Neural cell (in vitro differentiated cells): ENCODE measurements at regions not wholly inside any gene's neighbourhood (a gene's known extent, or its start where the extent isn't known, plus 50 kb on each side); places are given as distances from the start of the nearest gene placed in this dataset.
A peak's percentile ranks its signal among the peaks of the same experiment; 100 is the strongest.

Experiments
- H2AFZ ChIP-seq: fragments of 200-600, 300-800 bp; sonication (generic), shearing (Covaris generic); 2 replicates; pipeline ENCODE4 v1.6.0; 2014; ENCODE audit warnings: low read depth, mild to moderate bottlenecking, antibody characterized with exemption, low read length, moderate library complexity
- H3F3A ChIP-seq: fragments of 200-600 bp; shearing (Covaris generic); 2 replicates; pipeline ENCODE4 v1.6.1; 2016; ENCODE audit warnings: mild to moderate bottlenecking, moderate library complexity, mixed read lengths, antibody characterized with exemption, low read length; ENCODE audit not compliant: insufficient read depth, poor library complexity, severe bottlenecking
- H3K27ac ChIP-seq: fragments of 200-600, 300-800 bp; sonication (generic), shearing (Covaris generic); 2 replicates; pipeline ENCODE4 v1.5.1; 2014; ENCODE audit warnings: mild to moderate bottlenecking, low read length, moderate library complexity
- H3K27me3 ChIP-seq: fragments of 300-800, 200-600 bp; sonication (generic), shearing (Covaris generic); 2 replicates; pipeline ENCODE4 v1.6.0; 2014; ENCODE audit warnings: mild to moderate bottlenecking, low read depth, low read length, moderate library complexity; ENCODE audit not compliant: insufficient read depth
- H3K36me3 ChIP-seq: fragments of 300-800, 200-600 bp; sonication (generic), shearing (Covaris generic); 2 replicates; pipeline ENCODE4 v1.5.1; 2014; ENCODE audit warnings: mild to moderate bottlenecking, antibody characterized with exemption, low read length, moderate library complexity; ENCODE audit not compliant: insufficient read depth
- H3K4me2 ChIP-seq: fragments of 300-800, 200-600 bp; sonication (generic), shearing (Covaris generic); 2 replicates; pipeline ENCODE4 v1.6.0; 2014; ENCODE audit warnings: mild to moderate bottlenecking, low read length
- H3K4me3 ChIP-seq: fragments of 300-800, 200-600 bp; sonication (generic), shearing (Covaris generic); 2 replicates; pipeline ENCODE4 v1.5.1; 2014; ENCODE audit warnings: mild to moderate bottlenecking, low read length, moderate library complexity
- H3K79me2 ChIP-seq: fragments of 200-600 bp; shearing (Covaris generic); replicated peaks from 2 replicates; pipeline ENCODE4 v1.6.0; 2014; ENCODE audit warnings: mild to moderate bottlenecking, low read length, moderate library complexity; ENCODE audit not compliant: insufficient read depth
- H3K9ac ChIP-seq: fragments of 300-800, 200-600 bp; sonication (generic), shearing (Covaris generic); 2 replicates; pipeline ENCODE4 v1.6.1; 2016; ENCODE audit warnings: mild to moderate bottlenecking, low read length, mixed read lengths
- H3K9me2 ChIP-seq: fragments of 200-600 bp; shearing (Covaris generic); 2 replicates; pipeline ENCODE4 v1.6.1; 2016; ENCODE audit warnings: mild to moderate bottlenecking, low read length, mixed read lengths; ENCODE audit not compliant: insufficient read depth
- H3K9me3 ChIP-seq: fragments of 200-600, 300-800 bp; sonication (generic), shearing (Covaris generic); 2 replicates; pipeline ENCODE4 v1.6.1; 2016; ENCODE audit warnings: mild to moderate bottlenecking, mixed run types, low read length, moderate library complexity, mixed read lengths
- H4K20me1 ChIP-seq: fragments of 200-600 bp; shearing (Covaris generic); 2 replicates; pipeline ENCODE4 v1.6.1; 2016; ENCODE audit warnings: mild to moderate bottlenecking, mixed run types; ENCODE audit not compliant: insufficient read depth
- EP300 ChIP-seq: fragments of 450-650 bp; conservative IDR thresholded peaks from 2 replicates; pipeline ENCODE4 v1.6.1; 2014; ENCODE audit warnings: antibody characterized with exemption, mild to moderate bottlenecking, moderate library complexity; ENCODE audit not compliant: poor library complexity, severe bottlenecking
- EZH2 ChIP-seq: fragments of 200-600, 300-800 bp; shearing (Covaris generic), sonication (generic); IDR thresholded peaks from 2 replicates; pipeline ENCODE4 v1.6.1; 2014; ENCODE audit warnings: antibody characterized with exemption, low read length, borderline replicate concordance, mild to moderate bottlenecking; ENCODE audit not compliant: insufficient read depth, poor library complexity, severe bottlenecking
- MXI1 ChIP-seq: fragments of 450-650 bp; conservative IDR thresholded peaks from 2 replicates; pipeline ENCODE4 v1.6.1; 2014; ENCODE audit warnings: antibody characterized with exemption, mild to moderate bottlenecking; ENCODE audit not compliant: poor library complexity, severe bottlenecking
- POLR2AphosphoS5 ChIP-seq: IDR thresholded peaks from 2 replicates; pipeline ENCODE4 v1.6.1; 2012
- RAD21 ChIP-seq: fragments of 450-650 bp; conservative IDR thresholded peaks from 2 replicates; pipeline ENCODE4 v1.6.1; 2014; ENCODE audit warnings: antibody characterized with exemption, mild to moderate bottlenecking, moderate library complexity
- REST ChIP-seq: IDR thresholded peaks from 2 replicates; pipeline ENCODE4 v1.6.1; 2012; ENCODE audit warnings: borderline replicate concordance
- SMC3 ChIP-seq: fragments of 450-650 bp; conservative IDR thresholded peaks from 2 replicates; pipeline ENCODE4 v1.6.1; 2014; ENCODE audit warnings: antibody characterized with exemption, mild to moderate bottlenecking, moderate library complexity; ENCODE audit not compliant: poor library complexity
- TAF1 ChIP-seq: IDR thresholded peaks from 2 replicates; pipeline ENCODE4 v1.6.1; 2012; ENCODE audit warnings: low read depth
- TF ChIP-seq, protein P1 (sequence below): fragments of 450-650 bp; IDR thresholded peaks from 2 replicates; pipeline ENCODE4 v1.5.1; 2014; ENCODE audit warnings: antibody characterized with exemption, mild to moderate bottlenecking, moderate library complexity; ENCODE audit not compliant: poor library complexity, severe bottlenecking

GRCh38 chr18:45173327-45173726 lies 441.9 kb upstream of the SLC14A2 start:
- Histone ChIP-seq H3K79me2 (no peaks in the 10 kb centered on the region), H3K27me3 (no peaks in the 10 kb centered on the region), H3K27ac (peak overlapping the region; percentile 85), H3K9me2 (no peaks in the 10 kb centered on the region), H3F3A (no peaks in the 10 kb centered on the region), H4K20me1 (no peaks in the 10 kb centered on the region), H3K9me3 (no peaks in the 10 kb centered on the region), H3K4me2 (no peak overlapping the region), H3K9ac (no peak overlapping the region), H2AFZ (no peak overlapping the region), H3K36me3 (no peaks in the 10 kb centered on the region), H3K4me3 (peak overlapping the region; percentile 37)
- TF ChIP-seq POLR2AphosphoS5: no peak
- no peak for TF ChIP-seq TAF1
- no peak for TF ChIP-seq EZH2
- no peak for TF ChIP-seq REST
- no peak for TF ChIP-seq MXI1
- TF ChIP-seq, protein P1, sequence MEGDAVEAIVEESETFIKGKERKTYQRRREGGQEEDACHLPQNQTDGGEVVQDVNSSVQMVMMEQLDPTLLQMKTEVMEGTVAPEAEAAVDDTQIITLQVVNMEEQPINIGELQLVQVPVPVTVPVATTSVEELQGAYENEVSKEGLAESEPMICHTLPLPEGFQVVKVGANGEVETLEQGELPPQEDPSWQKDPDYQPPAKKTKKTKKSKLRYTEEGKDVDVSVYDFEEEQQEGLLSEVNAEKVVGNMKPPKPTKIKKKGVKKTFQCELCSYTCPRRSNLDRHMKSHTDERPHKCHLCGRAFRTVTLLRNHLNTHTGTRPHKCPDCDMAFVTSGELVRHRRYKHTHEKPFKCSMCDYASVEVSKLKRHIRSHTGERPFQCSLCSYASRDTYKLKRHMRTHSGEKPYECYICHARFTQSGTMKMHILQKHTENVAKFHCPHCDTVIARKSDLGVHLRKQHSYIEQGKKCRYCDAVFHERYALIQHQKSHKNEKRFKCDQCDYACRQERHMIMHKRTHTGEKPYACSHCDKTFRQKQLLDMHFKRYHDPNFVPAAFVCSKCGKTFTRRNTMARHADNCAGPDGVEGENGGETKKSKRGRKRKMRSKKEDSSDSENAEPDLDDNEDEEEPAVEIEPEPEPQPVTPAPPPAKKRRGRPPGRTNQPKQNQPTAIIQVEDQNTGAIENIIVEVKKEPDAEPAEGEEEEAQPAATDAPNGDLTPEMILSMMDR: no peak
- TF ChIP-seq SMC3: no peak
- no peak for TF ChIP-seq EP300
- no peak for TF ChIP-seq RAD21

- no peak overlapping the region for H2AFZ ChIP-seq
- H3K79me2 ChIP-seq: no peaks in the 10 kb centered on the region
- H3K9me3 ChIP-seq: no peaks in the 10 kb centered on the region
- H3K4me3 ChIP-seq: peak overlapping the region; percentile 37
- H3K36me3 ChIP-seq: no peaks in the 10 kb centered on the region
- H3K9ac ChIP-seq: peak overlapping the region; percentile 24
- no peaks in the 10 kb centered on the region for H4K20me1 ChIP-seq
- H3K27me3 ChIP-seq: no peaks in the 10 kb centered on the region
- no peaks in the 10 kb centered on the region for H3K9me2 ChIP-seq
- TF ChIP-seq RAD21 (no peak), TAF1 (no peak), POLR2AphosphoS5 (peak; percentile 51), REST (peak; percentile 75), EP300 (peak; percentile 86)
- peak overlapping the region; percentile 12 for H3K4me2 ChIP-seq
- H3F3A ChIP-seq: no peaks in the 10 kb centered on the region
- peak overlapping the region; percentile 85 for H3K27ac ChIP-seq
These were observed 441.3 kb upstream of the SLC14A2 start for GRCh38 chr18:45173799-45174519.
